AG10803 (cell line): ENCODE measurements at regions not wholly inside any gene's neighbourhood (a gene's known extent, or its start where the extent isn't known, plus 50 kb on each side); places are given as distances from the start of the nearest gene placed in this dataset.

Source experiments
- DNase-seq: peaks from one replicate; pipeline ENCODE4 v3.0.0; 2010; ENCODE audit warnings: low read depth
- H3K4me3 ChIP-seq: 2 replicates; pipeline ENCODE4 v1.5.1; 2011; ENCODE audit warnings: mild to moderate bottlenecking, low read length, control low read depth
- TF ChIP-seq, protein P1 (sequence below): conservative IDR thresholded peaks from 2 replicates; pipeline ENCODE4 v1.5.1; 2011; ENCODE audit warnings: mild to moderate bottlenecking, low read length, control low read depth, inconsistent platforms

DNA sequence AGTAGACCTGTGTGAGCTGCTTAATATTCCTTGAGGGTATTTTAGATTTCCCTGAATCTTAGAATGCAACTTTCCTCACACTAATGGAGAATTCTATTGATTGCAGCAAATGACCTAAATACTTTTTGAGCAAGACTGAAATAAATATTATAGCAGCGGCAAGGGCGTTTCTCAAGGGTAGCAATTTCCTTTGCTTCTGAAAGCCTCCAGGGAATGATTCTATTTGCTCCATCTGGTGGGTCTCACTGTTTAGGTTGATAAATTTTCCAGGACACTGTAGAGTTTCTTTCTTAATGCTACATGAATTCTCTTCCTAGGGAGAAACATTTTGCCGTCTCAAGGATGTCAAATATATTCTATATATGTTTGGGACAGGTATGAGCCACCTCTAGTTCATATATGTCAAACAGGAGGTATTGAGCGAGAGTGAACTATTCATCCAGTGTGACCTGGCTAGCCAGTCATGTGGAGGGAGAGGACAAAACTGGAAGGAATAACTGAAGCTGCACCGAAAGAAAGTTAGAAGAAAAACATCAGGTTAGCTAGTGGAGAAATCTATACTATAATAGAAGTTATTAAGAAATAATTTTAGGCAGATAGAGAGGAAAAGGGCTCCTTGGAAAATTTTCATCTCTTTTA, 57.9 kb upstream of the FZD8 start:
- no peak overlapping the region for H3K4me3 ChIP-seq
- TF ChIP-seq, protein P1, sequence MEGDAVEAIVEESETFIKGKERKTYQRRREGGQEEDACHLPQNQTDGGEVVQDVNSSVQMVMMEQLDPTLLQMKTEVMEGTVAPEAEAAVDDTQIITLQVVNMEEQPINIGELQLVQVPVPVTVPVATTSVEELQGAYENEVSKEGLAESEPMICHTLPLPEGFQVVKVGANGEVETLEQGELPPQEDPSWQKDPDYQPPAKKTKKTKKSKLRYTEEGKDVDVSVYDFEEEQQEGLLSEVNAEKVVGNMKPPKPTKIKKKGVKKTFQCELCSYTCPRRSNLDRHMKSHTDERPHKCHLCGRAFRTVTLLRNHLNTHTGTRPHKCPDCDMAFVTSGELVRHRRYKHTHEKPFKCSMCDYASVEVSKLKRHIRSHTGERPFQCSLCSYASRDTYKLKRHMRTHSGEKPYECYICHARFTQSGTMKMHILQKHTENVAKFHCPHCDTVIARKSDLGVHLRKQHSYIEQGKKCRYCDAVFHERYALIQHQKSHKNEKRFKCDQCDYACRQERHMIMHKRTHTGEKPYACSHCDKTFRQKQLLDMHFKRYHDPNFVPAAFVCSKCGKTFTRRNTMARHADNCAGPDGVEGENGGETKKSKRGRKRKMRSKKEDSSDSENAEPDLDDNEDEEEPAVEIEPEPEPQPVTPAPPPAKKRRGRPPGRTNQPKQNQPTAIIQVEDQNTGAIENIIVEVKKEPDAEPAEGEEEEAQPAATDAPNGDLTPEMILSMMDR = no peak
- no peak for DNase-seq

DNA sequence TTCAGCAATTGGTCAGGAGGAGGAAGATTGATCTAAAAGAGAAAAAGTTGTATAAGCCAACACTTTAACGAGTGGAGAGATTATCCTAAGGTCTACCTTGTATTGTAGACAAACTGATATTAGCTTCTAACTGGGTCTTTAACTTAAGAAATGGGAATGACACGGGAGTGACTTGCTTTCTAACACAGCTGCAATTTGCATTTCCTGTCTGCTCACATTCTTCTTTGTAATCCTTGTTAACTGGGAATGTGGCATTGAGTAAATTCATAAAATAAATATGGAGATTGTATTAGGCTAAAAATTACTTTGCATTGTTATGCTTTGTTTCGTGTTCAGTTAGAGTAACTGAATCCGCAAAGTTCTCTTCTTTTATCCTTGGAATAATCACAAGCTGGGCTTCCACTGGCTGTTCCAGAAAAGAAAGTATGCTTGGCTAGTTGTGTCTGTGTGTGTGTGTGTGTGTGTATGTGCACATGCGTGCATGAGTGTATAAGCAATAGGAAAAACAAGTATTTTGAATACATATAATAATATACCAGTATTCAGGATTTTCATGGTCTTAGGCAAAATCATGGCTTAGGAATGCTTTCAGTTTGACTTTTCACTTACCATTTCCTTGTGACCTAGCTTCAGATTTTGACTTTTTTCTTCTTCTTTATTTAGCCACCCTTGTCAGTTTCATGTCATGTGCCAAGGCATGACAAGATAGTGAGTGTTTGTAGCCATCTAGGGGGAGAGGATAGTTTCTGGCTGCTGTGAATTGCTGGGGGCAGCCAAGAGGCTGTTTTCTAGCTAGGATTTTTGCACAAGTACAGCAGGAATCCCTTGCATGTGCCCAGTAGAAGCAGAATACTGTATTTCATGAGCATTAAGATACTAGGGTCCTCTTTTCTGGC, 54.5 kb upstream of the FZD8 start:
- DNase-seq = no peak
- H3K4me3 ChIP-seq = no peak overlapping the region
- TF ChIP-seq, protein P1 = no peak

DNA sequence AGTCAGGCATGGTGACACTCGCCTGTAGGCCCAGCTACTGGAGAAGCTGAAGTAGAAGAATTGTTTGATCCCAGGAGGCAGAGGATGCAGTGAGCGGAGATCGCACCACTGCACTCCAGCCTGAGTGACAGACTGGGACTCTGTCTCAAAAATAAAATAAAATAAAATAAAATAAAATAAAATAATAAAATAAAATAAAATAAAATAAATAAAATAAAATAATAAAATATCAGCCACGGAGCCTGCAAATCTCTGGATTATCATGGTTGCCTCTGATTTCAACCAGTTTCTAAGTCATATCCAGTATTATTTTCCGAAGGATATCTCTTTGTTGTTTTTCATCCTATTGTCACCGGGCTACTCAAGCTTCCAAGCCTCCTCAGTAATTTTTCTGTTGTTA, 51.7 kb upstream of the FZD8 start:
- no peak overlapping the region for H3K4me3 ChIP-seq
- no peak for DNase-seq
- TF ChIP-seq, protein P1 = no peak
